Activated naive CD8-positive, alpha-beta T cell treated with anti-CD3 and anti-CD28 coated beads, Interleukin-2, amount 50 U/mL, for 24 hours (primary cell): ENCODE measurements at regions not wholly inside any gene's neighbourhood (a gene's known extent, or its start where the extent isn't known, plus 50 kb on each side); places are given as distances from the start of the nearest gene placed in this dataset.
"Not testable (repeated sequence)": the region's sequence is repeated elsewhere in the genome, so short reads cannot be mapped to it uniquely, and the experiment has no call there.

ENCODE experiments used
- ATAC-seq: fragments of 150-1000 bp; cut with Tn5 transposase; one replicate; pipeline ENCODE4 v1.10.0; 2021
- DNase-seq: peaks from one replicate; pipeline ENCODE4 v3.0.0; 2021
- H3K27ac Mint-ChIP-seq: one replicate; pipeline ENCODE4 v1.8.0; 2021; ENCODE audit warnings: mild to moderate bottlenecking, mixed read lengths
- H3K27me3 Mint-ChIP-seq: one replicate; pipeline ENCODE4 v1.8.0; 2021; ENCODE audit warnings: mixed read lengths
- H3K36me3 Mint-ChIP-seq: one replicate; pipeline ENCODE4 v1.8.0; 2021; ENCODE audit warnings: low read depth, mixed read lengths
- H3K4me1 Mint-ChIP-seq: one replicate; pipeline ENCODE4 v1.8.0; 2021; ENCODE audit warnings: mixed read lengths
- H3K4me3 Mint-ChIP-seq: one replicate; pipeline ENCODE4 v1.8.0; 2021; ENCODE audit warnings: mild to moderate bottlenecking, moderate library complexity, mixed read lengths
- H3K9me3 Mint-ChIP-seq: one replicate; pipeline ENCODE4 v1.8.0; 2021; ENCODE audit warnings: mixed read lengths

- Mint-ChIP-seq H3K4me3 (no peak overlapping the region), H3K4me1 (no peaks in the 10 kb centered on the region), H3K27me3 (no peaks in the 10 kb centered on the region), H3K36me3 (no peaks in the 10 kb centered on the region), H3K27ac (no peak overlapping the region), H3K9me3 (no peaks in the 10 kb centered on the region)
- no peak for ATAC-seq
- DNase-seq: no peak
Observed at GRCh38 chr21:28086861-28087581, 905.7 kb downstream of the LTN1 start.

GRCh38 chr21:28084951-28085350 lies 907.7 kb downstream of the LTN1 start:
- Mint-ChIP-seq H3K36me3 (no peaks in the 10 kb centered on the region), H3K4me1 (no peaks in the 10 kb centered on the region), H3K9me3 (no peaks in the 10 kb centered on the region), H3K27me3 (no peaks in the 10 kb centered on the region), H3K27ac (no peak overlapping the region), H3K4me3 (no peak overlapping the region)
- ATAC-seq: no peak
- DNase-seq: no peak

DNA sequence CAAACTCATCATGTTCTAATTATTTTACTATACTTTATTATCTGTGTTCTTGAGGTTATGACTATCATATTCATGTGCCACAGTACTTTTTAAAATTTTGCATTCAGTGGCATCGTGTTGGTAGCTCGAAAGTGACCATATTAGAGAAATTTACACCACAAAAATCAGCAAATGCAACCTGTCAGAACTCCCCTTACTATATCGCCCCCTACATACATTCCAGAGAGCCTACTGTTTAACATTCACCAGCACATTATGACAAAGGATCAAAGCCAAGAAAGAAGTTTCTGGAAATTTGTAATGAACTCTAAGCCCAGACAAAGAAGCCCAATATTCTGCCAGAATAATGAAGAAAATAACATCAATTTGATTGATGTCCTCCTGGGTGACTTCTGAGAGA lies 909.3 kb downstream of the LTN1 start:
- H3K27ac Mint-ChIP-seq: no peak overlapping the region
- H3K9me3 Mint-ChIP-seq: no peaks in the 10 kb centered on the region
- no peak overlapping the region for H3K4me3 Mint-ChIP-seq
- H3K4me1 Mint-ChIP-seq: no peaks in the 10 kb centered on the region
- ATAC-seq (no peak), DNase-seq (no peak)
- H3K36me3 Mint-ChIP-seq: no peaks in the 10 kb centered on the region
- no peaks in the 10 kb centered on the region for H3K27me3 Mint-ChIP-seq

GRCh38 chr21:28078126-28078525 lies 914.6 kb downstream of the LTN1 start:
- Mint-ChIP-seq H3K36me3 (no peaks in the 10 kb centered on the region), H3K4me3 (no peak overlapping the region), H3K4me1 (no peaks in the 10 kb centered on the region), H3K27ac (no peak overlapping the region), H3K9me3 (no peaks in the 10 kb centered on the region), H3K27me3 (peaks cover 3% of the 10 kb centered on the region)
- no peak for DNase-seq
- no peak for ATAC-seq

DNA sequence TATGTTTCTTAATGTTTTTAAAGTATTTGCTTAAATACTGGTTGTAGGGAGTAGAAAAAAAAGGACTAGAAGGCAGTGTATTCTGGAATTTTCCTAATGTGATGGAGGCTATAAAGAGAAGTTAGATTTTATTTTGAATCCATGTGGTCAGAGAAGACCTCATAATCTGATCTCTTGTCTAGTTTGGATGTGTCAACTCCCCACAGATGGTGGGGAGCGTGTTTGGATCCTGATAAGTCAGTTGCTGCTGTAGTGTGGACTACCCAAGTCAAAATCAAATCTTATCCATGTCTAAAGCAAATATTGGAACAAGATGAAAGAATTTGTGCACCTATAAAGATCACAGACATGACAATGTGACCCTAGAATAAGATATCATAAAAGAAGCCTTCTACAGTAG lies 918.0 kb downstream of the LTN1 start:
- H3K9me3 Mint-ChIP-seq: no peaks in the 10 kb centered on the region
- no peaks in the 10 kb centered on the region for H3K4me1 Mint-ChIP-seq
- H3K4me3 Mint-ChIP-seq: no peak overlapping the region
- ATAC-seq: no peak
- H3K27me3 Mint-ChIP-seq: peaks cover 3% of the 10 kb centered on the region
- DNase-seq: no peak
- no peak overlapping the region for H3K27ac Mint-ChIP-seq
- H3K36me3 Mint-ChIP-seq: no peaks in the 10 kb centered on the region

DNA sequence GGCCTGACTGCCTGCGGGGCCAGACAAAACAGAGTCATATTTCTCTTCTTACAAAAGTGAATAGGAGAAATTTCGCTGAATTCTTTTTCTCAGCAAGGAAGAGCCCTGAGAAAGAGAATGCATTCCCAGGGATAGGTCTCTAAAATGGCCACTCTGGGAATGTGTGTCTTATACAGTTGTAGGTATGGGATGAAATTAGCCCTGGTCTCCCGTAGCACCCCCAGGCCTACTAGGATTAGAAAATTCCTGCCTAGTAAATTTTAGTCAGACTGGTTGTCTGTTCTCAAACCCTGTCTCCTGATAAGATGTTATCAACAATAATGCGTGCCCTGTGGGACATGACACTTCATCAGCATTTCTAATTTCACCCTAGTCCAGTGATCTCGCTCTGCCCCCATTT lies 920.1 kb downstream of the LTN1 start:
- Mint-ChIP-seq H3K27ac (no peak overlapping the region), H3K27me3 (peaks cover 3% of the 10 kb centered on the region), H3K4me1 (no peaks in the 10 kb centered on the region), H3K4me3 (no peak overlapping the region), H3K36me3 (no peaks in the 10 kb centered on the region), H3K9me3 (no peaks in the 10 kb centered on the region)
- DNase-seq (no peak), ATAC-seq (no peak)

DNA sequence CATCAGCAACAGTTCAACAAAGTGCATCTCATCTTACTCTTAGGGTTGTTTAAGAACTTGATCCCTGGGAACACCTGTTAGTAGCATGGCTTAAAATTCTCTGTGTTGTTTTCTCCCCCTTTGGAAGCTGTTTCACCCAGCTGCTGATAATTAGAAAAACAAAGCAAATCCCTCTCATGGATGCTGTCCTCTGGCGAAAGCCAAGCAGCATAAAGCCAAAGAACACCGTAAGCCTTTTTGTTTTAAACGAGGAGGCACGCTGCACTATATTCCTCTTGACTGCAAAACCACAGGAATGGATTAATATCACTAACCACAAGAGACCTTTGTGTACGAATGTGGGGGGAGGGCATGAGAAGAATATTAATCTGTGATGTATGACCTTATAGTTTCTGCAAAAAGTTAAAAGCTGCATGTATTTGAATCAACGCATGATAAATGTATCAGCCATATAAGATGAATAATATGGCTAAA lies 923.2 kb downstream of the LTN1 start:
- ATAC-seq (no peak), DNase-seq (no peak)
- Mint-ChIP-seq H3K36me3 (no peaks in the 10 kb centered on the region), H3K4me1 (peaks cover 5% of the 10 kb centered on the region), H3K27me3 (no peaks in the 10 kb centered on the region), H3K4me3 (no peak overlapping the region), H3K27ac (no peak overlapping the region), H3K9me3 (no peaks in the 10 kb centered on the region)

- no peak overlapping the region for H3K4me3 Mint-ChIP-seq
- DNase-seq: no peak
Observed at GRCh38 chr21:28068455-28069358, 924.0 kb downstream of the LTN1 start.

GRCh38 chr21:28066596-28067387 lies 925.9 kb downstream of the LTN1 start:
- no peak overlapping the region for H3K4me3 Mint-ChIP-seq
- H3K36me3 Mint-ChIP-seq: no peaks in the 10 kb centered on the region
- no peak for DNase-seq
- no peaks in the 10 kb centered on the region for H3K9me3 Mint-ChIP-seq
- peaks cover 5% of the 10 kb centered on the region for H3K4me1 Mint-ChIP-seq
- H3K27me3 Mint-ChIP-seq: no peaks in the 10 kb centered on the region
- no peak overlapping the region for H3K27ac Mint-ChIP-seq
- ATAC-seq: no peak

More at GRCh38 chr21:28068455-28069358, 924.0 kb downstream of the LTN1 start:
- ATAC-seq: no peak
- Mint-ChIP-seq H3K9me3 (no peaks in the 10 kb centered on the region), H3K27ac (no peak overlapping the region), H3K27me3 (no peaks in the 10 kb centered on the region), H3K36me3 (no peaks in the 10 kb centered on the region), H3K4me1 (peaks cover 5% of the 10 kb centered on the region)

DNA sequence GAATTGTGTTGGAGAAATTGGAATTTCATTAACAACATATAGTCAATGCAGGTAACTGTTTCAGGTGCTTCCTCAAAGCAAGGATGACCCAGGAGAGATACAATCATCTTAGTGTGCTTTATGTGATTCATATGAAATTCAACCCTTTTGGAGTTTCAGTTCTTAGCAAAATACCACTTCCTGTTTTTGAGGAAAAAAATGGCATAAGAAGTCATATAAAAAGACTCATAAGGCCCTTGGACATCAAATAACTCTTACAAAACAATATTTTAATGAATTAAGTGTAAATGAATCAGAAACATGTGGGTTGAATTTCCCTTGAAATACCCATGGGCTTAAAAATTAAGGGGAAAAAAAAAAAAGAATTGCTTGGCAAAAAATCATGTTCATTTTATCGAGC lies 926.6 kb downstream of the LTN1 start:
- no peaks in the 10 kb centered on the region for H3K9me3 Mint-ChIP-seq
- DNase-seq (no peak), ATAC-seq (no peak)
- H3K36me3 Mint-ChIP-seq: no peaks in the 10 kb centered on the region
- no peaks in the 10 kb centered on the region for H3K27me3 Mint-ChIP-seq
- H3K27ac Mint-ChIP-seq: no peak overlapping the region
- H3K4me3 Mint-ChIP-seq: no peak overlapping the region
- H3K4me1 Mint-ChIP-seq: peaks cover 5% of the 10 kb centered on the region

DNA sequence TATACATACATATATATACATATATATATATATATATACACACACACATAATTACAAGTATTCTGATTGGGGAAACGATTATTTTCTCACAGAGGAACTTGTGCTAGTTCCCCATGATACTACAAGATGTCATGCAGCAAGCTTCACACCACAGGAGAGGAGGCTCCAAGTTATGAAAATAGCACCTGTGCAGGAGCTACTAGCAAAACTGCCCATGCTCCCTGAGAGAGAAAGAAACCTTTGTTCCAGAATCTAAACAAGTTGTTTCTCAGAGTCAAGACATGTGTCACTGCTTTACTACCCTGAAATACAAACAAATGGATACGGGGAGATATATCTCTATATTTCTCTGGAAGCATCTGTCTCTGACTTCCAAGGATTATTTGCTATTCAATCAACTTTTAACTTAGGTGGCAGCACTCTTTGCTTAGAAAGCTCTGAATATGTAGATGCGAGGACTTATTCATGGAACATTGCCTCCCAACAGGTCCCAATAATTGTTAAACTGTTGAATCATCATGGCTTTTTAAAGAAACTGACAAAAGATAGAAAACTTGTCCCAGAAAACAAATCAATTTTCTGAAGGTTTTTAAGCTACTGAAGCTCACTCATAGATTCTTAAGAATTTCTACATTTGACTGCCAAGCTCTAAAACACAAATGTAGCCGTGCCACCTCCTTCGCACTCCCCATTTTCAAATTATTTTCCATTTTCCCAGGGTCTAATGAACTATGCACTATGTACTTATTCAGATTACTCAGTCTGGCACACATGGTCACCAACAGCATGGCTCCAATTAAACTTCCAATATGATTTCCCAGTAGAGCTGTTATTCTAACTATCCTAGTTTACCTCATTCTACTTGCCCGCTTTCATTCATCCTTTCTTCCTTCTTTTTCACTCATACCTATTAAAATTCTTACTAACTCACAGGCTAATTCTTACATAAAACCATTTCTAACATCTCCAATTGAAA lies 929.1 kb downstream of the LTN1 start:
- DNase-seq: no peak
- Mint-ChIP-seq H3K9me3 (no peaks in the 10 kb centered on the region), H3K27ac (no peak overlapping the region), H3K36me3 (no peaks in the 10 kb centered on the region), H3K27me3 (no peaks in the 10 kb centered on the region), H3K4me1 (peaks cover 5% of the 10 kb centered on the region), H3K4me3 (no peak overlapping the region)
- ATAC-seq: no peak

- H3K27ac Mint-ChIP-seq, DNase-seq, H3K4me1 Mint-ChIP-seq: not testable (repeated sequence)
Observed at GRCh38 chr21:28052956-28053355, 939.7 kb downstream of the LTN1 start.

GRCh38 chr21:28051649-28052048 lies 941.0 kb downstream of the LTN1 start:
- H3K9me3 Mint-ChIP-seq, H3K4me3 Mint-ChIP-seq, ATAC-seq, DNase-seq, H3K4me1 Mint-ChIP-seq, H3K27ac Mint-ChIP-seq, H3K27me3 Mint-ChIP-seq, H3K36me3 Mint-ChIP-seq: not testable (repeated sequence)

More at GRCh38 chr21:28052956-28053355, 939.7 kb downstream of the LTN1 start:
- ATAC-seq, H3K4me3 Mint-ChIP-seq, H3K27me3 Mint-ChIP-seq, H3K9me3 Mint-ChIP-seq, H3K36me3 Mint-ChIP-seq: not testable (repeated sequence)

DNA sequence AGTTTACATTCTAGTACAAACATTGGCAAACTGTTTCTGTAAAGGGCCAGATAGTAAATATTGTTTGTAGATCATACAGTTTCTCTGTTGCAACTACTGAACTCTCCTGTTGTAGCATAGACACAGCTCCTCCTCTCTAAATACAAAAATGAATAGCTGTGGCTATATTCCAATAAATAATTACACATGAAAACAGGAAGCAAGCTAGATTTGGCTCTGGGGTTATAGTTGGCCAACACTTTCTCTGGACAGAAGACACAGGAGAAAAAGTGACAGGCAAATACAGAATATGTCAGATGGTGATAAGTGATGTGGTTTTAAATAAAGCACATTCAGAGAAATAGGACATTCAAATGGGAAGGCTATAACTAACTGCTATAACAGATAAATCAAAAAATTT lies 957.0 kb downstream of the LTN1 start:
- not testable (repeated sequence) for H3K27ac Mint-ChIP-seq, DNase-seq, ATAC-seq, H3K4me3 Mint-ChIP-seq, H3K36me3 Mint-ChIP-seq, H3K27me3 Mint-ChIP-seq, H3K9me3 Mint-ChIP-seq, H3K4me1 Mint-ChIP-seq
